ENCODE measurements at regions not wholly inside any gene's neighbourhood (a gene's known extent, or its start where the extent isn't known, plus 50 kb on each side); places are given as distances from the start of the nearest gene placed in this dataset.

DNA sequence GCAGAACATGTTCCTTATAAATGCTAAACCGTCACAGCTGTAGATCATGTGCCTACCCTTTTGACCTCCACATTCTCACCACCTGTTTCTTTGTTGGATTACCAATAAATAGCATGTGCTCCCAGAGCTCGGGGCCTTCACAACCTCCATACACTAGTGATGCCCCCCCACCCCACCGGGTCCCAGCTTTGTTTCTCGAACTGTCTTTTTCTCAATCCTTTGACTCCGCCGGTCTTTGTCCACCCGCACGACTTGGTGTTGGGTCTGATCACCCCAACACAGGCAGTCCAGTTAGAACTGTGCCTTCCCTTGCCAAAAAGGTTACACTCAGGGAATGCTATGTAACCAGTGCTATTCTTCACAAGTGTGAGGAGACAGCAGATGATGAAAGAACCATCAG is 485.9 kb upstream of the C9orf72 start:
- TF ChIP-seq, protein P1, sequence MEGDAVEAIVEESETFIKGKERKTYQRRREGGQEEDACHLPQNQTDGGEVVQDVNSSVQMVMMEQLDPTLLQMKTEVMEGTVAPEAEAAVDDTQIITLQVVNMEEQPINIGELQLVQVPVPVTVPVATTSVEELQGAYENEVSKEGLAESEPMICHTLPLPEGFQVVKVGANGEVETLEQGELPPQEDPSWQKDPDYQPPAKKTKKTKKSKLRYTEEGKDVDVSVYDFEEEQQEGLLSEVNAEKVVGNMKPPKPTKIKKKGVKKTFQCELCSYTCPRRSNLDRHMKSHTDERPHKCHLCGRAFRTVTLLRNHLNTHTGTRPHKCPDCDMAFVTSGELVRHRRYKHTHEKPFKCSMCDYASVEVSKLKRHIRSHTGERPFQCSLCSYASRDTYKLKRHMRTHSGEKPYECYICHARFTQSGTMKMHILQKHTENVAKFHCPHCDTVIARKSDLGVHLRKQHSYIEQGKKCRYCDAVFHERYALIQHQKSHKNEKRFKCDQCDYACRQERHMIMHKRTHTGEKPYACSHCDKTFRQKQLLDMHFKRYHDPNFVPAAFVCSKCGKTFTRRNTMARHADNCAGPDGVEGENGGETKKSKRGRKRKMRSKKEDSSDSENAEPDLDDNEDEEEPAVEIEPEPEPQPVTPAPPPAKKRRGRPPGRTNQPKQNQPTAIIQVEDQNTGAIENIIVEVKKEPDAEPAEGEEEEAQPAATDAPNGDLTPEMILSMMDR (IDR thresholded peaks at IDR 0.05), result no peak
- no peak for TF ChIP-seq POLR2A (IDR thresholded peaks at IDR 0.05)

Data from thyroid gland (tissue), 4 donors.